ENCODE measurements at regions not wholly inside any gene's neighbourhood (a gene's known extent, or its start where the extent isn't known, plus 50 kb on each side); places are given as distances from the start of the nearest gene placed in this dataset.

- Mint-ChIP-seq H3K4me1 (no peaks in the 10 kb centered on the region), H3K27ac (no peak overlapping the region), H3K4me3 (no peak overlapping the region), H3K36me3 (no peaks in the 10 kb centered on the region), H3K27me3 (no peaks in the 10 kb centered on the region), H3K9me3 (ENCODE audit: low read depth) (no peaks in the 10 kb centered on the region)
- ATAC-seq (no peak), DNase-seq (no peak)
- CTCF ChIA-PET: interaction anchor here (0.9 kb wide), 1 partner anchor 9 kb away, joined by 3 read pairs; no protein-coding TSS in a partner anchor
Measured at GRCh38 chr7:17071866-17072265, 190.1 kb upstream of the AGR3 start.

GRCh38 chr7:17075601-17076255 is 193.9 kb upstream of the AGR3 start:
- CTCF ChIA-PET: interaction anchor here (1.1 kb wide), 2 partner anchors 14 to 18 kb away, joined by 3 read pairs; no protein-coding TSS in a partner anchor

GRCh38 chr7:17078298-17078697 is 196.5 kb upstream of the AGR3 start:
- DNase-seq (no peak), ATAC-seq (no peak)
- Mint-ChIP-seq H3K4me1 (no peaks in the 10 kb centered on the region), H3K36me3 (no peaks in the 10 kb centered on the region), H3K9me3 (ENCODE audit: low read depth) (no peaks in the 10 kb centered on the region), H3K27ac (no peak overlapping the region), H3K27me3 (peaks cover 2% of the 10 kb centered on the region), H3K4me3 (no peak overlapping the region)
- CTCF ChIA-PET: no interaction called here

More at GRCh38 chr7:17075601-17076255, 193.9 kb upstream of the AGR3 start:
- Mint-ChIP-seq H3K4me1 (no peaks in the 10 kb centered on the region), H3K27ac (no peak overlapping the region), H3K36me3 (no peaks in the 10 kb centered on the region), H3K27me3 (no peaks in the 10 kb centered on the region), H3K9me3 (ENCODE audit: low read depth) (no peaks in the 10 kb centered on the region), H3K4me3 (no peak overlapping the region)
- DNase-seq (no peak), ATAC-seq (no peak)

- Mint-ChIP-seq H3K27me3 (peaks cover 2% of the 10 kb centered on the region), H3K36me3 (peaks cover 2% of the 10 kb centered on the region), H3K27ac (no peak overlapping the region), H3K4me3 (no peak overlapping the region), H3K9me3 (ENCODE audit: low read depth) (no peaks in the 10 kb centered on the region), H3K4me1 (no peaks in the 10 kb centered on the region)
- no peak for DNase-seq
- CTCF ChIA-PET: interaction anchor here (0.7 kb wide), 1 partner anchor 101 kb away, joined by 3 read pairs; no protein-coding TSS in a partner anchor
- no peak for ATAC-seq
Measured at GRCh38 chr7:17083392-17084165, 201.8 kb upstream of the AGR3 start.

GRCh38 chr7:17084166-17084475 is 202.3 kb upstream of the AGR3 start:
- peaks cover 2% of the 10 kb centered on the region for H3K27me3 Mint-ChIP-seq
- ATAC-seq (no peak), DNase-seq (no peak)
- no peaks in the 10 kb centered on the region for H3K9me3 Mint-ChIP-seq (ENCODE audit: low read depth)
- peaks cover 2% of the 10 kb centered on the region for H3K36me3 Mint-ChIP-seq
- CTCF ChIA-PET: interaction anchor here (0.7 kb wide), 1 partner anchor 101 kb away, joined by 3 read pairs; no protein-coding TSS in a partner anchor
- no peak overlapping the region for H3K27ac Mint-ChIP-seq
- no peaks in the 10 kb centered on the region for H3K4me1 Mint-ChIP-seq
- no peak overlapping the region for H3K4me3 Mint-ChIP-seq

- no peaks in the 10 kb centered on the region for H3K9me3 Mint-ChIP-seq (ENCODE audit: low read depth)
- no peaks in the 10 kb centered on the region for H3K4me1 Mint-ChIP-seq
- no peak overlapping the region for H3K4me3 Mint-ChIP-seq
- DNase-seq: no peak
- ATAC-seq: no peak
- peaks cover 2% of the 10 kb centered on the region for H3K27me3 Mint-ChIP-seq
- H3K27ac Mint-ChIP-seq: no peak overlapping the region
- peaks cover 3% of the 10 kb centered on the region for H3K36me3 Mint-ChIP-seq
- CTCF ChIA-PET: no interaction called here
Measured at GRCh38 chr7:17085186-17085585, 203.4 kb upstream of the AGR3 start.

GRCh38 chr7:17086403-17086802 is 204.6 kb upstream of the AGR3 start:
- Mint-ChIP-seq H3K9me3 (ENCODE audit: low read depth) (no peaks in the 10 kb centered on the region), H3K4me1 (no peaks in the 10 kb centered on the region), H3K36me3 (peaks cover 3% of the 10 kb centered on the region), H3K4me3 (no peak overlapping the region), H3K27ac (no peak overlapping the region), H3K27me3 (peaks cover 2% of the 10 kb centered on the region)
- no peak for ATAC-seq
- CTCF ChIA-PET: no interaction called here
- no peak for DNase-seq

GRCh38 chr7:17090751-17091150 is 207.7 kb upstream of the AHR start:
- CTCF ChIA-PET: no interaction called here
- ATAC-seq: no peak
- DNase-seq: no peak
- H3K27ac Mint-ChIP-seq: no peak overlapping the region
- H3K36me3 Mint-ChIP-seq: peaks cover 3% of the 10 kb centered on the region
- no peaks in the 10 kb centered on the region for H3K4me1 Mint-ChIP-seq
- H3K4me3 Mint-ChIP-seq: no peak overlapping the region
- H3K9me3 Mint-ChIP-seq (ENCODE audit: low read depth): no peaks in the 10 kb centered on the region
- no peaks in the 10 kb centered on the region for H3K27me3 Mint-ChIP-seq

- CTCF ChIA-PET: interaction anchor here (0.6 kb wide), 1 partner anchor 20 kb away, joined by 3 read pairs; no protein-coding TSS in a partner anchor
- Mint-ChIP-seq H3K27me3 (no peaks in the 10 kb centered on the region), H3K9me3 (ENCODE audit: low read depth) (no peaks in the 10 kb centered on the region), H3K4me1 (peaks cover 5% of the 10 kb centered on the region), H3K36me3 (peaks cover 1% of the 10 kb centered on the region), H3K4me3 (no peak overlapping the region), H3K27ac (no peak overlapping the region)
- no peak for ATAC-seq
- DNase-seq: no peak
Measured at GRCh38 chr7:17093461-17093860, 205.0 kb upstream of the AHR start.

GRCh38 chr7:17094963-17095574 is 203.4 kb upstream of the AHR start:
- Mint-ChIP-seq H3K4me1 (peaks cover 6% of the 10 kb centered on the region), H3K27me3 (no peaks in the 10 kb centered on the region), H3K36me3 (no peaks in the 10 kb centered on the region), H3K27ac (no peak overlapping the region), H3K4me3 (no peak overlapping the region), H3K9me3 (ENCODE audit: low read depth) (no peaks in the 10 kb centered on the region)
- ATAC-seq: no peak
- CTCF ChIA-PET: no interaction called here
- DNase-seq: no peak

- no peak for ATAC-seq
- CTCF ChIA-PET: no interaction called here
- no peak overlapping the region for H3K4me3 Mint-ChIP-seq
- no peaks in the 10 kb centered on the region for H3K36me3 Mint-ChIP-seq
- H3K9me3 Mint-ChIP-seq (ENCODE audit: low read depth): no peaks in the 10 kb centered on the region
- no peak for DNase-seq
- H3K27ac Mint-ChIP-seq: no peak overlapping the region
- no peaks in the 10 kb centered on the region for H3K27me3 Mint-ChIP-seq
- H3K4me1 Mint-ChIP-seq: peaks cover 6% of the 10 kb centered on the region
Measured at GRCh38 chr7:17095931-17096330, 202.5 kb upstream of the AHR start.

- no peak for DNase-seq
- Mint-ChIP-seq H3K36me3 (peaks cover 2% of the 10 kb centered on the region), H3K9me3 (ENCODE audit: low read depth) (no peaks in the 10 kb centered on the region), H3K4me3 (no peak overlapping the region), H3K27ac (no peak overlapping the region), H3K4me1 (peaks cover 6% of the 10 kb centered on the region), H3K27me3 (no peaks in the 10 kb centered on the region)
- no peak for ATAC-seq
- CTCF ChIA-PET: no interaction called here
Measured at GRCh38 chr7:17097668-17098297, 200.7 kb upstream of the AHR start.

- Mint-ChIP-seq H3K36me3 (peaks cover 2% of the 10 kb centered on the region), H3K4me3 (no peak overlapping the region), H3K4me1 (peaks cover 6% of the 10 kb centered on the region), H3K27ac (no peak overlapping the region), H3K9me3 (ENCODE audit: low read depth) (no peaks in the 10 kb centered on the region), H3K27me3 (no peaks in the 10 kb centered on the region)
- no peak for ATAC-seq
- CTCF ChIA-PET: no interaction called here
- no peak for DNase-seq
Measured at GRCh38 chr7:17098515-17098914, 199.9 kb upstream of the AHR start.

All from activated CD8-positive, alpha-beta memory T cell treated with anti-CD3 and anti-CD28 coated beads, Interleukin-2, amount 10 ng/mL, durations not matched to agents 7 days and 5 days (primary cell).